ENCODE measurements at regions not wholly inside any gene's neighbourhood (a gene's known extent, or its start where the extent isn't known, plus 50 kb on each side); places are given as distances from the start of the nearest gene placed in this dataset.

DNA sequence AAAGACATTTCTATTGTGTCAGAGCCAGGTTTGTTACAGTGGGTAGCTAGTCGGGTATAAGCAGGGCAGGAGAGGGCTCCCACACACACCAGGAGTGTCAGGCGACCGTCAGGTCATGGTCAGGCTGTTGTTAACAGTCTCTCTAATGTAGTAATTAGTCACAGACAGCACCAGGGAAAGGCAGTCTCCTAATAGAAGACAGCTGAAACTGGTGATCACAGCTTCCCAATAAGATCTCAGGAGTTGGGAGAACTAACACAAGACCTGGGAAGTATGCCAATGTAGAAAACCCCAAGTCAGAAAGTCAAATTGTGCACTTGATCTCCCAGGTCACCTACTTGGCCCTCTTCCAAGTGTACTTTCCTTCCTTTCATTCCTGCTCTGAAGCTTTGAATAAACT is 53.0 kb upstream of the GPR6 start:
- CTCF ChIA-PET: no interaction called here
- ATAC-seq (no peak), DNase-seq (ENCODE audit: low spot score) (no peak)
- POLR2A ChIA-PET: no interaction called here
- peaks cover 16% of the 10 kb centered on the region for H3K4me1 Mint-ChIP-seq
- H3K4me3 Mint-ChIP-seq: no peak overlapping the region
- H3K36me3 Mint-ChIP-seq: no peaks in the 10 kb centered on the region
- TF ChIP-seq GRHL2 (CRISPR knock-in tag; IDR thresholded peaks at IDR 0.05; ENCODE audit: insufficient replicate concordance, severe bottlenecking) (no peak), OVOL2 (CRISPR knock-in tag; IDR thresholded peaks at IDR 0.05; ENCODE audit: borderline replicate concordance) (no peak), FOXJ3 (CRISPR knock-in tag; IDR thresholded peaks at IDR 0.05; ENCODE audit: borderline replicate concordance) (no peak), CREM (CRISPR knock-in tag; IDR thresholded peaks at IDR 0.05) (no peak), ELF4 (CRISPR knock-in tag; IDR thresholded peaks at IDR 0.05; ENCODE audit: low read depth) (no peak), KAT7 (CRISPR knock-in tag; IDR thresholded peaks at IDR 0.05; ENCODE audit: borderline replicate concordance) (no peak), RORB (CRISPR knock-in tag; IDR thresholded peaks at IDR 0.05) (no peak), CTCF (IDR thresholded peaks at IDR 0.05) (no peak), PRRX2 (CRISPR knock-in tag; IDR thresholded peaks at IDR 0.05) (no peak), TEAD1 (CRISPR knock-in tag; IDR thresholded peaks at IDR 0.05) (no peak), NR1H2 (CRISPR knock-in tag; IDR thresholded peaks at IDR 0.05) (no peak), ZNF232 (CRISPR knock-in tag; IDR thresholded peaks at IDR 0.05) (no peak), TCF7 (CRISPR knock-in tag; IDR thresholded peaks at IDR 0.05; ENCODE audit: low read depth) (no peak), ZNF532 (CRISPR knock-in tag; IDR thresholded peaks at IDR 0.05; ENCODE audit: borderline replicate concordance) (no peak), ETV6 (CRISPR knock-in tag; IDR thresholded peaks at IDR 0.05) (no peak), TEAD4 (CRISPR knock-in tag; IDR thresholded peaks at IDR 0.05) (no peak), ZNF416 (CRISPR knock-in tag; IDR thresholded peaks at IDR 0.05) (no peak), JAZF1 (CRISPR knock-in tag; IDR thresholded peaks at IDR 0.05) (no peak)
- TF ChIP-seq, protein P1, sequence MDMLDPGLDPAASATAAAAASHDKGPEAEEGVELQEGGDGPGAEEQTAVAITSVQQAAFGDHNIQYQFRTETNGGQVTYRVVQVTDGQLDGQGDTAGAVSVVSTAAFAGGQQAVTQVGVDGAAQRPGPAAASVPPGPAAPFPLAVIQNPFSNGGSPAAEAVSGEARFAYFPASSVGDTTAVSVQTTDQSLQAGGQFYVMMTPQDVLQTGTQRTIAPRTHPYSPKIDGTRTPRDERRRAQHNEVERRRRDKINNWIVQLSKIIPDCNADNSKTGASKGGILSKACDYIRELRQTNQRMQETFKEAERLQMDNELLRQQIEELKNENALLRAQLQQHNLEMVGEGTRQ (CRISPR knock-in tag; IDR thresholded peaks at IDR 0.05): no peak
- TF ChIP-seq, protein P2, sequence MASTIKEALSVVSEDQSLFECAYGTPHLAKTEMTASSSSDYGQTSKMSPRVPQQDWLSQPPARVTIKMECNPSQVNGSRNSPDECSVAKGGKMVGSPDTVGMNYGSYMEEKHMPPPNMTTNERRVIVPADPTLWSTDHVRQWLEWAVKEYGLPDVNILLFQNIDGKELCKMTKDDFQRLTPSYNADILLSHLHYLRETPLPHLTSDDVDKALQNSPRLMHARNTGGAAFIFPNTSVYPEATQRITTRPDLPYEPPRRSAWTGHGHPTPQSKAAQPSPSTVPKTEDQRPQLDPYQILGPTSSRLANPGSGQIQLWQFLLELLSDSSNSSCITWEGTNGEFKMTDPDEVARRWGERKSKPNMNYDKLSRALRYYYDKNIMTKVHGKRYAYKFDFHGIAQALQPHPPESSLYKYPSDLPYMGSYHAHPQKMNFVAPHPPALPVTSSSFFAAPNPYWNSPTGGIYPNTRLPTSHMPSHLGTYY (CRISPR knock-in tag; IDR thresholded peaks at IDR 0.05): no peak
- no peak overlapping the region for H3K27ac Mint-ChIP-seq
- no peaks in the 10 kb centered on the region for H3K9me3 Mint-ChIP-seq
- no peaks in the 10 kb centered on the region for H3K27me3 Mint-ChIP-seq (ENCODE audit: low read depth)

DNA sequence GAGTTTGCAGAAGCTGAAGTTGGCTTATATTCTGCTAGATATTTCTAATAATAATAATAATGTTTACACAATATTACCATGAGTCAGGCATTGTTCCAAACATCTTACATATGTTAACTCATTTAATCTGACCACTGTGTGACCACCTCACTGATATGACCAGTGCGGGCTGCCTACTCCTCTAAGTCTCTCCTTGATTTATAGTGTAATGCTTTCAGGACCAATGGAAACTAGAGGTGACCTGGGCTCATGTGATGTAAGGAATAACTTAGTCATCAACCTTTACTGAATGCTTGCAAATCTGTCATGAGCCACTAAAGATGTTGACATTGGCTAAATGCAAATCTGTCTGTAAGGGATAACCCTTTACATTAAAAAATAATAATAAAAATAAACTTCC is 51.1 kb upstream of the GPR6 start:
- ChIA-PET CTCF (no interaction called here), POLR2A (no interaction called here)
- peaks cover 11% of the 10 kb centered on the region for H3K4me1 Mint-ChIP-seq
- H3K9me3 Mint-ChIP-seq: no peaks in the 10 kb centered on the region
- no peak overlapping the region for H3K4me3 Mint-ChIP-seq
- ATAC-seq: no peak
- H3K36me3 Mint-ChIP-seq: no peaks in the 10 kb centered on the region
- H3K27ac Mint-ChIP-seq: no peak overlapping the region
- DNase-seq (ENCODE audit: low spot score): no peak
- H3K27me3 Mint-ChIP-seq (ENCODE audit: low read depth): no peaks in the 10 kb centered on the region
- TF ChIP-seq NR2C2 (CRISPR knock-in tag; IDR thresholded peaks at IDR 0.05) (no peak), ATF6 (CRISPR knock-in tag; IDR thresholded peaks at IDR 0.05) (no peak), NFYB (CRISPR knock-in tag; conservative IDR thresholded peaks at IDR 0.05; ENCODE audit: low read depth) (no peak), FOXJ3 (CRISPR knock-in tag; IDR thresholded peaks at IDR 0.05; ENCODE audit: borderline replicate concordance) (no peak), ZNF138 (CRISPR knock-in tag; conservative IDR thresholded peaks at IDR 0.05) (no peak), OVOL2 (CRISPR knock-in tag; IDR thresholded peaks at IDR 0.05; ENCODE audit: borderline replicate concordance) (no peak)
- TF ChIP-seq, protein P3, sequence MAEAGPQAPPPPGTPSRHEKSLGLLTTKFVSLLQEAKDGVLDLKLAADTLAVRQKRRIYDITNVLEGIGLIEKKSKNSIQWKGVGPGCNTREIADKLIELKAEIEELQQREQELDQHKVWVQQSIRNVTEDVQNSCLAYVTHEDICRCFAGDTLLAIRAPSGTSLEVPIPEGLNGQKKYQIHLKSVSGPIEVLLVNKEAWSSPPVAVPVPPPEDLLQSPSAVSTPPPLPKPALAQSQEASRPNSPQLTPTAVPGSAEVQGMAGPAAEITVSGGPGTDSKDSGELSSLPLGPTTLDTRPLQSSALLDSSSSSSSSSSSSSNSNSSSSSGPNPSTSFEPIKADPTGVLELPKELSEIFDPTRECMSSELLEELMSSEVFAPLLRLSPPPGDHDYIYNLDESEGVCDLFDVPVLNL (CRISPR knock-in tag; IDR thresholded peaks at IDR 0.05; ENCODE audit: borderline replicate concordance, low read depth): no peak
- TF ChIP-seq, protein P1 (CRISPR knock-in tag; IDR thresholded peaks at IDR 0.05): no peak

All from WTC11 (cell line).